ENCODE measurements at regions not wholly inside any gene's neighbourhood (a gene's known extent, or its start where the extent isn't known, plus 50 kb on each side); places are given as distances from the start of the nearest gene placed in this dataset.
A peak's percentile ranks its signal among the peaks of the same experiment; 100 is the strongest.

DNA sequence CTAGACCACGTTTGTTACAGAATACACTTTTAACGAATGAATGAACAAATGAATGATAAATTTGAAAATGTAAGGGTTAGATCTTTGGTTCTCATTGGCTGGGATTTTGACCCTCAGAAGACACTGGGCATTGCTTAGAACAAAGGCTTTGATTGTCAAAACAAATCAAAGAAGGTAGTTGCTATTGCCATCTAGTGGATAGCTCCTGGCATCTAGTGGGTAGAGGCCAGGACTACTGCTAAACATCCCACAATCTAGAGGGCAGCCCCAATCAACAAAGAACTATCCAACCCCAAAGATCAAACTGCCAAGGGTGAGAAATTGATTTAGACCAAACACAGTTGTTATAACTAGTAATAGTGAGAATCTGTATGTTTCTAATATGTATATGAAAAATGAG, 552.3 kb downstream of the KCNJ3 start:
- peak; percentile 39 for DNase-seq

DNA sequence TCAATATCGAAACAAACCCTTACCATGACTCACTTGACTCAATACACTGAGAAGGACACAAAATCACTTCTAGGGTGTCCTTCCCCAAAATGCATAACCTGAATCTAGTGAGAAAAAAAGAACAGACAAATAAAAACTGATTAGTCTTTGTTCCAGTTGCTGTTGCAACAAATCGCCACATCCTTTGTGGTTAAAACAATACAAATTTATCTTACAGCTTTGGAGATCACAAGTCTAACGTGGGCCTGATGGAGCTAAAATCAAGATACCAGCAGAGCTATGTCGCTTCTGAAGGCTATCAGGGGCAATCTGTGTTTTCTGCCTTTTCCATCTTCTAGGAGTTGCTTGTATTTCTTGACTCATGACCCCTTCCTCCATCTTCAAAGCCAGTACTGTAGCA, 541.7 kb downstream of the KCNJ3 start:
- no peak for DNase-seq

- no peak for DNase-seq
Measured at GRCh38 chr2:155235710-155236109, 537.2 kb downstream of the KCNJ3 start.

- DNase-seq, result peak; percentile 79
Measured at GRCh38 chr2:155223781-155224406, 525.4 kb downstream of the KCNJ3 start.

DNA sequence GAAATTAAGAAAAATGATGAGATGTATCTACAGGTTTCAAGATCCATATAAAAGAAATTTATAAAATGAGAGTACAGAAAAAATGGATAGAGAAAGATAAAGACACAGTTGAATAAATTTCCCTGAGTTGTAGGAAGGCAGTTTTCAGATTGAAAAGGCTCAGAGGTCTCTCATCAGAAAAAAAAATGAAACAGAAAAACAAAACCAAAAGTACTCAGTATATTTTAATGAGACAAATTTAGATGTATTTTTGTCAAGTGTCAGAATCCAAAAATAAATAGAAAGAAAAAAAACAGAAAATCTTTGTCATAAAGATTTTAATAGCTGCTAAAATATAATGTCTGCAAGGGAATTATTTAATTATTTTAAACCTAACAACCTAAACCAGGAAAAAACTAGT, 520.5 kb downstream of the KCNJ3 start:
- DNase-seq, result no peak

DNA sequence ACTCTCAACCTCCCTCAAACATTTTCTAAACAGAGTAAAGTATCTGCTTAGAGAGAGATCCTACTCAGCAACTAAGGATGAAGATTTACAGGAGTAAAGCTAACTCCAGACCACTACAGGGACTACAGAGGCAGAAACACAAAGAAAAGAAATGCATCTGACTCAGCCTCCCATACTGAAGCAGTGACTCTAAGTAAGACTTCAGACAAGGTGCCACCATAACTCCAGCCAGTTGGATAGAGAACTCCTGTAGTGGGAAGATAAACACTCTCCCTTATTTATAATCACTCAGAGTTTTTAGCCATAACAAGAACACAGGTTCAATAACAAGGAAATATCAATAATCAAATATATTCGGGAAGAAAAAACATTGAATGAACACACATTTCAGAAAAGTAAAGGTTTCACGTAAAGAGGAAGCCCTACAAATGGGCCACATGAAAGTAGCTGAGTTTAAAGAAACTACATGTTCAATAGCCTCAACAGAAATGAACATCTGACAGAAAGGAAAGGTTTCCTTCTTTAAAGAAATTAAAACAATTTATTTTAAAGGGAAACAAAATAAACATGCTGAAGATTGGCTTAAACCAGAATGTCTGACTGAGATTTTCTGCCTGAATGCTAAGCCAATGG, 519.9 kb downstream of the KCNJ3 start:
- peak; percentile 64 for DNase-seq

- no peak for DNase-seq
Measured at GRCh38 chr2:155215037-155215707, 516.7 kb downstream of the KCNJ3 start.

GRCh38 chr2:155209696-155210450, 511.4 kb downstream of the KCNJ3 start:
- no peak for DNase-seq

DNA sequence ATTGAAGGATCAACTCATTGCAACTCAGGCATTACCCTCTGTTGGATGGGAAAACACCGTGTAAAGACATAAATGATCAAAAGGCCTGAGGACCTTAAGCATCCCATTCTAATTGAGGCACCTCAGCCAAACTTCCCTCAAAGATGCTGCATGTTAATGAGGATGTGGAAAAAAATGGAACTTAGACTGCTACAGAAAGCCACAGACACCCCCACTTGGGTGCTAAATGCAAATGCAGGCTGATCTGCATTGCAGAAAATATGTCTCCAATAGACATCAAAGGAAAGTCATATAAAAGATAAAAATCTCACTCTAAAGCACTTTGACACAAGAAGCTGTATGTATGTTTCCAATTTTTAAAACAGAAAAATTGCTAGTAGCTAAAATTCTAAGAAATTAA, 504.7 kb downstream of the KCNJ3 start:
- DNase-seq, result no peak

GRCh38 chr2:155200753-155201152, 502.3 kb downstream of the KCNJ3 start:
- DNase-seq, result no peak

DNA sequence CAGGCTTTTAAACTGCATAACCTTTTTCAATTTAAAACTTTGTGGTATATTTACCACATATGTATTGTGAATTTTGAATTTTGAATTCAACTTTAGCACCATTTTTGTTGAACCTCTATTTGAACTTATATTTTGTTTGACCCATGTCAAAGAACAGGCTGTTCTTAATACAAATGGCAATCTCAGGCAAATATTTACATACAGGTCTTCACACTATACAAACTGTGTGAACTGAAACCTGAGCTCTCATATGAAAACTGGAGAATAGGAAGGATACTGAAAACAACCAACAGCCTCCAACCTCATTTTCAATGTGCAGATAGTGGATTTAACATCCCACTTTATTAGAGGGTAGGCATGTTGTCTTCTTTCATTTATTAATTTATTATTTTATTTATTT, 491.8 kb downstream of the KCNJ3 start:
- DNase-seq, result no peak

DNA sequence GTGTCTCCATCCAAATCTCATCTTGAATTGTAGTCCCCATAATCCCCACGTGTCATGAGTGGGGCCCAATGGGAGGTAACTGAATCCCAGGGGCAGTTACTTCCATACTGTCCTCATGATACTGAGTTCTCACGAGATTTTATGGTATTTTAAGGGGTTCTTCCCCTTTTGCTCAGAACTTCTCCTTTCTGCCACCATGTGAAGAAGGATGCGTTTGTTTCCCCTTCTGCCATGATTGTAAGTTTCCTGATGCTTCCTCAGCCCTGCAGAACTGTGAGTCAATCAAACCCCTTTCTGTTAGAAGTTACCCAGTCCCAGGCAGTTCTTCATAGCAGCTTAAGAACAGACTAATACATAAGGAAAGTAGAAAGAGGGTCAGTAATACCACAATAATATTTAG, 480.4 kb downstream of the KCNJ3 start:
- DNase-seq, result no peak

- DNase-seq, result no peak
Measured at GRCh38 chr2:155176345-155176744, 477.9 kb downstream of the KCNJ3 start.

- no peak for DNase-seq
Measured at GRCh38 chr2:155169317-155169716, 470.8 kb downstream of the KCNJ3 start.

GRCh38 chr2:155162494-155162893, 464.0 kb downstream of the KCNJ3 start:
- DNase-seq, result no peak

DNA sequence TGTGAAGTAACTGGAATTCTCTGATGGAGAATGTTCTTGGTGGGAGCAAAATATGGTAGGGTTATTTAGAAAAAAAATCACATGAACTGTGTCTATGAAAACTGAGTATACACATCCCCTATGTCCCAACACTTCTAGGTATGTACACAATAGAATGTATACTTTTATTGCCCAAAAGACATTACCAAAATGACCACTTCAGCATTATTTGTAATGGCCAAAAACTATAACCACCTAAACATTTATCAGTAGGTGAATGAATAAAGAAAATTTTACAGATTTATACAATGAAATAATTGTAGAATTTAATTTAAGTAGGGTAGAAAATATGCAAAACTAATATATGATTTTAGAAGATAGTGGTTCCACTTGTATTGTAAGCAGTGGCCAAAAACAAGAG, 462.8 kb downstream of the KCNJ3 start:
- no peak for DNase-seq

DNA sequence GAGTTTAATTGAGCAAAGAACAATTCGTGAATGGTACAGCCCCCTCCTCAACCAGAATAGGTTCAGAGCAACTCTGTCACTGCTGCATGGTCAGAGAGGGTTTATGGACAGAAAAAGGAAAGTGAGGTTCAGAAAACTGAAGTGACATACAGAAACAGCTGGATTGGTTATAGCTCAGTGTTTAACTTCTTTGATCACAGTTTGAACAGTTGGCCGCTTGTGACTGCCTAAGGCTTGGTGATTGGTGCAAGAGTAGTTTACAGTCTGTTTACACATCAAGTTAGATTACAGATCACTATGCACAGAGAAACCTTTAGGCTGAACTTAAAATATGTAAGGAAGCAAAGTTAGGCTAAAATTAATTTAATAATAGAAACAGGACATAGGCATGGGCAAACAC, 459.2 kb downstream of the KCNJ3 start:
- DNase-seq, result no peak

- DNase-seq, result no peak
Measured at GRCh38 chr2:155157065-155157464, 458.6 kb downstream of the KCNJ3 start.

DNA sequence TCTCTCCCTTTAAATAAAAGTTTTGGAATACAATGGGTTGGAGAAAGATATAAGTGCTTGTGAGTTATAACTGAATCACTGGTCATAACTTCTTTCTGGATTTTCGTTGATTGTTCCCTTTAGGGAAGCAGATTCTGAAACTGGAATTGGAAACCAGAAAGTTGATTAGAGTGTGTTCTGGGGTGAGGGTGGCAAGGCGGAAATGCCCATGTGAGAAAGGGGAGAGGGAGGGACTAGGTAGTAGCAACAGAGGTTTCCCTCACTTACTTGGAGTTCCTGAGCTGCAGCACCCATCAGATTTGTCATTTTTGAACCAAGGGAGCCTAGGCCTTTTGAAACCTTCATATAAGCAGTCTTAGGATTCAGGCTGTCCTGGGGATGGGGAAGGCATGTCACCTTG, 453.4 kb downstream of the KCNJ3 start:
- DNase-seq, result no peak

GRCh38 chr2:155151472-155151871, 453.0 kb downstream of the KCNJ3 start:
- no peak for DNase-seq

- peak; percentile 99 for DNase-seq
Measured at GRCh38 chr2:155145758-155146229, 447.3 kb downstream of the KCNJ3 start.

DNA sequence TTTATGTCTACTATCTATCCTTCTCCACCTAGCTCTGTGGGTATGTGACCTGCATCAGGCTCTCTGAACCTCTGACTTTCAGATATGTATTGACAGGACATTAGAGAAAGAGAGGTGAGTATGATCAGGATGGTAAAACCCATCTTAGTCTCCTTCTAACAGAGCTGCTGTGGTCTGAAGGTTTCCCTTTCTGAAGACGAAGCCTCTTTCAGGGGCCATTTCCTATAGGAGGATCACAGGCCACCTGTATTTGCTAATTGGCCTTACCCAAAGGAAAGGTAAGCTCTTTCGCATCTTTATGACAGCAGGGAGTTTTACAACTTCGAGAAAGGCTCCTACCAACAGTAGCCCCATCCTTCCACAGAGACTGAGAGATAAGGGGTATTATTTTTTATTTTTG, 442.9 kb downstream of the KCNJ3 start:
- DNase-seq, result no peak

- no peak for DNase-seq
Measured at GRCh38 chr2:155125585-155126230, 427.2 kb downstream of the KCNJ3 start.
